MM.1S (cell line): ENCODE measurements at regions not wholly inside any gene's neighbourhood (a gene's known extent, or its start where the extent isn't known, plus 50 kb on each side); places are given as distances from the start of the nearest gene placed in this dataset.

Experiments
- DNase-seq: peaks from one replicate; pipeline ENCODE4 v3.0.0-alpha.2; 2015
- H2AFZ ChIP-seq: fragments of 300-600 bp; sonication (generic); 2 replicates; pipeline ENCODE4 v1.6.0; 2016; ENCODE audit warnings: antibody characterized with exemption, low read length
- H3F3A ChIP-seq: fragments of 300-600 bp; sonication (generic); 2 replicates; pipeline ENCODE4 v1.6.1; 2016; ENCODE audit warnings: mild to moderate bottlenecking, antibody characterized with exemption, low read length, moderate library complexity, mixed read lengths; ENCODE audit not compliant: insufficient read depth
- H3K27ac ChIP-seq: fragments of 300-600 bp; sonication (generic); 2 replicates; pipeline ENCODE4 v1.5.1; 2016; ENCODE audit warnings: mild to moderate bottlenecking, low read length
- H3K27me3 ChIP-seq: fragments of 300-600 bp; sonication (generic); replicated peaks from 2 replicates; pipeline ENCODE4 v1.6.0; 2016; ENCODE audit warnings: low read length; ENCODE audit not compliant: insufficient read depth
- H3K36me3 ChIP-seq: fragments of 300-600 bp; sonication (generic); replicated peaks from 2 replicates; pipeline ENCODE4 v1.6.1; 2016; ENCODE audit warnings: mild to moderate bottlenecking, low read length, mixed read lengths; ENCODE audit not compliant: insufficient read depth
- H3K4me1 ChIP-seq: fragments of 300-600 bp; sonication (generic); 2 replicates; pipeline ENCODE4 v1.6.1; 2016; ENCODE audit warnings: low read length, mixed read lengths
- H3K4me2 ChIP-seq: fragments of 300-600 bp; sonication (generic); 2 replicates; pipeline ENCODE4 v1.6.0; 2016; ENCODE audit warnings: low read depth, low read length
- H3K4me3 ChIP-seq: fragments of 300-600 bp; sonication (generic); 2 replicates; pipeline ENCODE4 v1.5.1; 2016; ENCODE audit warnings: low read length, mixed read lengths
- H3K79me2 ChIP-seq: fragments of 300-600 bp; sonication (generic); 2 replicates; pipeline ENCODE4 v1.6.1; 2016; ENCODE audit warnings: mixed run types, low read length, mixed read lengths
- H3K9ac ChIP-seq: fragments of 300-600 bp; sonication (generic); 2 replicates; pipeline ENCODE4 v1.6.1; 2016; ENCODE audit warnings: low read length, mixed read lengths
- H3K9me2 ChIP-seq: fragments of 300-600 bp; sonication (generic); replicated peaks from 2 replicates; pipeline ENCODE4 v1.6.1; 2016; ENCODE audit warnings: mild to moderate bottlenecking, low read length, mixed read lengths; ENCODE audit not compliant: insufficient read depth
- H3K9me3 ChIP-seq: fragments of 300-600 bp; sonication (generic); replicated peaks from 2 replicates; pipeline ENCODE4 v1.6.1; 2016; ENCODE audit warnings: mild to moderate bottlenecking, low read length, mixed read lengths; ENCODE audit not compliant: insufficient read depth
- H4K20me1 ChIP-seq: fragments of 300-600 bp; sonication (generic); 2 replicates; pipeline ENCODE4 v1.6.1; 2016; ENCODE audit warnings: mild to moderate bottlenecking, low read length, moderate library complexity, mixed read lengths; ENCODE audit not compliant: insufficient read depth
- CTCF ChIP-seq: fragments of 300-600 bp; sonication (generic); IDR thresholded peaks from 2 replicates; pipeline ENCODE4 v1.5.1; 2016; ENCODE audit warnings: antibody characterized with exemption, low read length, mixed read lengths
- EZH2 ChIP-seq: fragments of 300-600 bp; sonication (generic); optimal IDR thresholded peaks from 2 replicates; pipeline ENCODE3; 2017; ENCODE audit warnings: low read depth, mild to moderate bottlenecking, antibody characterized with exemption, low read length, mixed read lengths
- EZH2phosphoT487 ChIP-seq: fragments of 300-600 bp; sonication (generic); IDR thresholded peaks from 2 replicates; pipeline ENCODE4 v1.6.1; 2018; ENCODE audit warnings: antibody characterized with exemption, low read length

GRCh38 chr4:4659871-4660651 is 118.2 kb upstream of the STX18 start:
- no peak overlapping the region for H3K27ac ChIP-seq
- no peak overlapping the region for H2AFZ ChIP-seq
- H3K4me1 ChIP-seq: no peaks in the 10 kb centered on the region
- no peaks in the 10 kb centered on the region for H3F3A ChIP-seq
- H3K9me3 ChIP-seq: no peaks in the 10 kb centered on the region
- H3K36me3 ChIP-seq: no peaks in the 10 kb centered on the region
- H3K4me3 ChIP-seq: no peak overlapping the region
- no peaks in the 10 kb centered on the region for H3K79me2 ChIP-seq
- H4K20me1 ChIP-seq: no peaks in the 10 kb centered on the region
- no peaks in the 10 kb centered on the region for H3K27me3 ChIP-seq
- H3K9me2 ChIP-seq: no peaks in the 10 kb centered on the region
- TF ChIP-seq EZH2 (no peak), CTCF (no peak), EZH2phosphoT487 (no peak)
- no peak overlapping the region for H3K9ac ChIP-seq
- no peak for DNase-seq
- no peak overlapping the region for H3K4me2 ChIP-seq

- Histone ChIP-seq H3K9me3 (no peaks in the 10 kb centered on the region), H4K20me1 (no peaks in the 10 kb centered on the region), H3K4me2 (no peak overlapping the region), H3K27ac (no peak overlapping the region), H3K27me3 (no peaks in the 10 kb centered on the region), H3K79me2 (no peaks in the 10 kb centered on the region), H3K4me3 (no peak overlapping the region), H2AFZ (no peak overlapping the region), H3F3A (no peaks in the 10 kb centered on the region), H3K9me2 (no peaks in the 10 kb centered on the region), H3K9ac (no peak overlapping the region), H3K36me3 (no peaks in the 10 kb centered on the region), H3K4me1 (no peaks in the 10 kb centered on the region)
- TF ChIP-seq EZH2 (no peak), CTCF (no peak), EZH2phosphoT487 (no peak)
- no peak for DNase-seq
Observed at GRCh38 chr4:4658052-4658451, 116.2 kb upstream of the STX18 start.

GRCh38 chr4:4656977-4657376 is 115.1 kb upstream of the STX18 start:
- Histone ChIP-seq H3F3A (no peaks in the 10 kb centered on the region), H3K27me3 (no peaks in the 10 kb centered on the region), H3K9ac (no peak overlapping the region), H3K4me1 (no peaks in the 10 kb centered on the region), H3K9me3 (no peaks in the 10 kb centered on the region), H3K79me2 (no peaks in the 10 kb centered on the region), H3K4me2 (no peak overlapping the region), H3K4me3 (no peak overlapping the region), H2AFZ (no peak overlapping the region), H3K9me2 (no peaks in the 10 kb centered on the region), H4K20me1 (no peaks in the 10 kb centered on the region), H3K27ac (no peak overlapping the region), H3K36me3 (no peaks in the 10 kb centered on the region)
- no peak for DNase-seq
- TF ChIP-seq EZH2phosphoT487 (no peak), CTCF (no peak), EZH2 (no peak)
